GM21367 (cell line): ENCODE measurements at regions not wholly inside any gene's neighbourhood (a gene's known extent, or its start where the extent isn't known, plus 50 kb on each side); places are given as distances from the start of the nearest gene placed in this dataset.
"Not testable (repeated sequence)": the region's sequence is repeated elsewhere in the genome, so short reads cannot be mapped to it uniquely, and the experiment has no call there.

Experiments
- ATAC-seq: cut with Tn5 transposase; IDR thresholded peaks from one replicate; pipeline ENCODE4 v1.9.1; 2021; ENCODE audit not compliant: unreplicated experiment

GRCh38 chr9:30519756-30520155, 1864.7 kb upstream of the ACO1 start:
- ATAC-seq = no peak

- ATAC-seq = no peak
These were observed 1862.4 kb upstream of the ACO1 start for GRCh38 chr9:30522061-30522460.

GRCh38 chr9:30522486-30522885, 1862.0 kb upstream of the ACO1 start:
- no peak for ATAC-seq

GRCh38 chr9:30524311-30524710, 1860.1 kb upstream of the ACO1 start:
- ATAC-seq = no peak

GRCh38 chr9:30534455-30534854, 1850.0 kb upstream of the ACO1 start:
- ATAC-seq = no peak

GRCh38 chr9:30534896-30535295, 1849.5 kb upstream of the ACO1 start:
- no peak for ATAC-seq

- ATAC-seq = no peak
These were observed 1847.9 kb upstream of the ACO1 start for GRCh38 chr9:30536494-30536893.

GRCh38 chr9:30539696-30540095, 1844.7 kb upstream of the ACO1 start:
- ATAC-seq = not testable (repeated sequence)

GRCh38 chr9:30574355-30575151, 1809.9 kb upstream of the ACO1 start:
- no peak for ATAC-seq

GRCh38 chr9:30575218-30575617, 1809.2 kb upstream of the ACO1 start:
- no peak for ATAC-seq

GRCh38 chr9:30575691-30576090, 1808.8 kb upstream of the ACO1 start:
- no peak for ATAC-seq

- no peak for ATAC-seq
These were observed 1804.6 kb upstream of the ACO1 start for GRCh38 chr9:30579810-30580209.

GRCh38 chr9:30582240-30582639, 1802.2 kb upstream of the ACO1 start:
- ATAC-seq = no peak

- no peak for ATAC-seq
These were observed 1799.9 kb upstream of the ACO1 start for GRCh38 chr9:30584559-30584958.

GRCh38 chr9:30591461-30591860, 1793.0 kb upstream of the ACO1 start:
- no peak for ATAC-seq

GRCh38 chr9:30597608-30598007, 1786.8 kb upstream of the ACO1 start:
- no peak for ATAC-seq

- no peak for ATAC-seq
These were observed 1778.5 kb upstream of the ACO1 start for GRCh38 chr9:30605936-30606335.

GRCh38 chr9:30609713-30610112, 1774.7 kb upstream of the ACO1 start:
- ATAC-seq = no peak

- ATAC-seq = not testable (repeated sequence)
These were observed 1767.7 kb upstream of the ACO1 start for GRCh38 chr9:30616782-30617181.

GRCh38 chr9:30622561-30622960, 1761.9 kb upstream of the ACO1 start:
- no peak for ATAC-seq

- no peak for ATAC-seq
These were observed 1755.4 kb upstream of the ACO1 start for GRCh38 chr9:30628915-30629567.

GRCh38 chr9:30630459-30630858, 1754.0 kb upstream of the ACO1 start:
- ATAC-seq = no peak

GRCh38 chr9:30646639-30647038, 1737.8 kb upstream of the ACO1 start:
- not testable (repeated sequence) for ATAC-seq
